LNCAP (cell line): ENCODE measurements at regions not wholly inside any gene's neighbourhood (a gene's known extent, or its start where the extent isn't known, plus 50 kb on each side); places are given as distances from the start of the nearest gene placed in this dataset.

Source experiments
- TF ChIP-seq, protein P1 (sequence below): fragments of 450-650 bp; IDR thresholded peaks from 2 replicates; pipeline ENCODE4 v1.5.1; 2017; ENCODE audit warnings: mild to moderate bottlenecking

DNA sequence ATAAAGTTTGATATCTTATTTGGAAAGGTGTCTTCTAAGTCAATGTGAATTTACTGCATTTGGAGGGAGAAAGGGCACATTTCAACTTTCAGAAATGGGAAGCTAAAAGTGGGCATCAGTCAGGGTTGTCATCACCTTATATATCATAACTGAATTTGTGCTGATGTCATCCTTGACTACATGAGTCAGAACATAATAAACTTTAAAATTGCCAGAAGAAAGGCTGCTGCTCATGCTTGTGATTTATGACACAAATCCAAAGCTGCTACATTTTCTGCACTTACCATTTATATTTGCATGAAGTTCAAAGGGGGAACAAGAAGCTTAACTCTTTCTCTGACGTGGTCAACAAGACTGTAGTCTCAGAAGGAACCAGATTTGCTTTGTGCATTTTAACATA lies 196.6 kb downstream of the UTP18 start:
- TF ChIP-seq, protein P1, sequence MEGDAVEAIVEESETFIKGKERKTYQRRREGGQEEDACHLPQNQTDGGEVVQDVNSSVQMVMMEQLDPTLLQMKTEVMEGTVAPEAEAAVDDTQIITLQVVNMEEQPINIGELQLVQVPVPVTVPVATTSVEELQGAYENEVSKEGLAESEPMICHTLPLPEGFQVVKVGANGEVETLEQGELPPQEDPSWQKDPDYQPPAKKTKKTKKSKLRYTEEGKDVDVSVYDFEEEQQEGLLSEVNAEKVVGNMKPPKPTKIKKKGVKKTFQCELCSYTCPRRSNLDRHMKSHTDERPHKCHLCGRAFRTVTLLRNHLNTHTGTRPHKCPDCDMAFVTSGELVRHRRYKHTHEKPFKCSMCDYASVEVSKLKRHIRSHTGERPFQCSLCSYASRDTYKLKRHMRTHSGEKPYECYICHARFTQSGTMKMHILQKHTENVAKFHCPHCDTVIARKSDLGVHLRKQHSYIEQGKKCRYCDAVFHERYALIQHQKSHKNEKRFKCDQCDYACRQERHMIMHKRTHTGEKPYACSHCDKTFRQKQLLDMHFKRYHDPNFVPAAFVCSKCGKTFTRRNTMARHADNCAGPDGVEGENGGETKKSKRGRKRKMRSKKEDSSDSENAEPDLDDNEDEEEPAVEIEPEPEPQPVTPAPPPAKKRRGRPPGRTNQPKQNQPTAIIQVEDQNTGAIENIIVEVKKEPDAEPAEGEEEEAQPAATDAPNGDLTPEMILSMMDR, result no peak

DNA sequence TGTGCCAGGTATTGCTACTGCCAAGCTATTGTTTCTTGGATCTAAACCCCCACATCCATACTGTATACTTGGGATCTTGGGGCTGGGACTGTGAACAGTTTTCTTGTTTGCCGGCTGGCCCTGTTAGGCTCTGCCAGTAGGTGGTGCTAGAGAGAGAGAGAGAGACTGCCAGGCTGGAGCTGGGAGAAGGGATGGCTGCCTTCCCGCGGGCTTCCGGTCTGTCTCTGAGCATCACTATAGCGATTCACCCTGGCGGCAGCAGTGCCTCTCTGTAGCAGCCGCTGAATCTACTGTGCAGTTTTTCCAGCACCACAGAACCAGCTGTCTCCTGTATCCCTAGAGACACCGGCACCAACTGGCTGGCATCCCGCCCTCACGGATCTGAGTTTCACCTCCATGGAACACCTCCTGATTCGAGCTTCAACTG lies 201.2 kb downstream of the UTP18 start:
- TF ChIP-seq, protein P1, result peak; percentile 100

DNA sequence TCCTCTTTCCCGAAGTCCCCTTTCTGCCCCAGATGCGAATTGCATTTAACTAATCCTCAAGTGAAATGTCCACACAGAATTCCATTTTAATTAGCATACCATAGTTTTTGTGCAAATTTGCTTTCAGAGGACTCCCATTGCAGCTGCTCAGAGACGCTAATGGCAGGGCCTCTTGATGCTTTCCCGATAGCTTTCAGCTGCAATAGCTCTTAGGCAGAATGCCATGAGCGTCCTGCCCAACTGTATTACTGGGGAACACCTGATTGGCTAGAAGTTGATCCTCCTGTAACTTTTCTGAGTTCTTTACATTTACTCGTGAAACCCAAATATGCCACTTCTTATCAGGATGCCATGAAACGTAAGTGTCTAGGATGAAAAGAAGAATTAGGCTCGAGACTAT lies 203.0 kb downstream of the UTP18 start:
- TF ChIP-seq, protein P1, result no peak

DNA sequence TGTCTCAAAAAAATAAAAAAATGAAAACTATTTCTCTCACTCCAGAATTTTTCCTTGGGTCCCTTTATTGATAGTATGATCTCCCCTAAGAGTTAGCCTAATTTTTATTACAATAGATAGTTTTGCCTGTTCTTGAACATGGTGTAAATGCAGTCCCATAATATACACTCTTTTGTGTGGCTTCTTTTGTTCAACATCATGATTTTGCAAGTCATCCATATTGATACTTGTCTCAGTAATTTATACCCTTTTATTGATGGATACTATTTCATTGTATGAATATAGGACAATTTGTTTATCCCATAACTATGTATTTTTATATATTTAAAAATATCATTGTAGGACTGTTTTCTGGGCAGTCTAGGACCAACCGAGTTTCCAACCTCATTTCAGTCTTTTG lies 207.0 kb downstream of the UTP18 start:
- TF ChIP-seq, protein P1, result no peak

DNA sequence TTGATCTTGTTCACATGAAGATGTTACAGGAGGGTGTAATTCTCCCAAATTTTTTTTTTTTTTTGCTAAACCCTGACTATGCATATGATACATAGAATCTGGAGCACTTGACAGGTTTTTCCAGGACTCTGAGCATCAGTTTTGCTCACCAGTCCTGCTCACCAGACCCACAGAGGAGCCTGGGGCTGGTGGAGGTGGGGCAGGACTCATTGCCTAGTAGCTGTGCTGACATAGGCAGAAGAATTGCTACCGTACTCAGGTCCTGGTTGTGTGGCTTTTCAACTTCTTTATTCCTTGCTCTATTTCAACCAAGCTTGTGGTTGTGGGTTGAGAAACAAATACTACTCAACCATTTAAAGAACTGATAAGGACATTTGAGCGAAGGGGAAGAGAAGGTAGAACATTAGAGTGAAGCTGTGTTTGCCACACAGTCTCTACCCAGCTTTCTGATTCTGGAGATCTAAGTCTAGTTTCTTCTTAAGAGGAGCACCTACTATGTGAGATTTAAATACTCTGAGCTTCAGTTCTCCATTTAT lies 212.4 kb downstream of the UTP18 start:
- TF ChIP-seq, protein P1, result no peak

DNA sequence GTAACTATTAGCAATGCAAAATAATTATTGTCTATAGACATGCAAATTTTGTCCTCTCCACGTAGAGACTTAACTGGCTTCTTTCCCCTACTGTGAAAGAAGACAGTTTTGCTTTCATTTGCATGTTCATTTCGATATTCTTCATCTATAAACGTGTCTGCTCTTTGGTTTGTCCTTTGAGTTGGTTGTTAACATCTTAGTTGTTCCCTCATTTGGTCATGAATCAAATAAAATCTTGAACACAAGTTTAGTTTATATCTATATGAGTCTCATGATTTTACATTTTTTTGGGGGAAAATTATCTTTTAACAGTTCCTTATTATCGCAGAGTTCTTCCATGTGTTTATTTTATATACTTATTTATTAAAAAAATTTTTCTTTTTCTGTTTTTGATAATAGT lies 214.4 kb downstream of the UTP18 start:
- TF ChIP-seq, protein P1, result no peak

DNA sequence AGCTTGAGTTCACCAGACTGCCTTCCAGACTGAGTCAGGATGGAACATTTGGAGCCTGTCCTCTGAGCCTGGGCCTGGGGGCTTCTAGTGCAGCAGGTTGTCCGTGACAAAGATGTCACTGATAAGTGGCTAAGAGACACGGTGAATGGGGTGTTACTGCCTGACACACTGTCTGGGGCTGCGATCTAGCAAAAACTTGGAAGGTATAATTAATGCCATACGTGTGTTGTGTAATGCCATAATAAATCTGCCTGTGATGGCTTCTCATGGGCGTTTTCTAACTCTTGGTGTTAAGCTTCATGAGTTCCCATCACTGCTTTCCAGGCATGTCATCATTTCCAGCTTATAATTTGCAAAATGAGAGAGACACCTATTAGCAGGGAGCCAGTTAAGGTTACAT lies 215.4 kb downstream of the UTP18 start:
- TF ChIP-seq, protein P1, result no peak

DNA sequence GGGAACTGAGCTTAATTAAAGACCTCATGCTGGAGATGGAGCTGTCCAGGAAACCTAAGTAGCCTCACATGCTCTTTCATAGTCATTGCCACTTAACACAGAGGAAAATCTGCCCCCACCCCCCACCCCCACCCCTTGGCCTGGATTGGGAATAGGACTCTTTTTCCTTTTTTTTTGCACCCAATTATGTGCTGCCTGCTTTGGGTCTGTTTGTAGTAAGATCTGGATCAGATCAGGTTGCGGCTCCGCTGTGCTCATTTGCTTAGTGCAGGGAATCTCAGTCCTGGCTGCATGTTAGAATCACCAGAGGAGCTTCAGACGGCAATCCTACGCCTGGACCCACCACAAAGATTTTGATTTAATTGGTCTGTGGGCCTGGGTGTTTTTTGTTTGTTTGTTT lies 219.0 kb downstream of the UTP18 start:
- TF ChIP-seq, protein P1, result no peak
